Panc1 (cell line): ENCODE measurements at regions not wholly inside any gene's neighbourhood (a gene's known extent, or its start where the extent isn't known, plus 50 kb on each side); places are given as distances from the start of the nearest gene placed in this dataset.

Source experiments
- CTCF ChIP-seq: fragments of 450-650 bp; IDR thresholded peaks from 2 replicates; pipeline ENCODE4 v1.5.1; 2017; ENCODE audit warnings: mild to moderate bottlenecking
- POLR2AphosphoS5 ChIP-seq: IDR thresholded peaks from 2 replicates; pipeline ENCODE4 v1.6.1; 2012; ENCODE audit warnings: mild to moderate bottlenecking, low read depth, low read length, moderate library complexity
- SIN3A ChIP-seq: IDR thresholded peaks from 2 replicates; pipeline ENCODE4 v1.6.1; 2012; ENCODE audit warnings: low read depth, mild to moderate bottlenecking, low read length, moderate library complexity, borderline replicate concordance; ENCODE audit not compliant: insufficient read depth
- TF ChIP-seq, protein P1 (sequence below), 2 experiments: IDR thresholded peaks; 2 replicates each; pipeline ENCODE4 v1.6.1; 2011 to 2012; ENCODE audit warnings: low read depth in 2 of 2, control low read depth in 1 of 2, low read length in 1 of 2, mild to moderate bottlenecking in 1 of 2, moderate library complexity in 1 of 2; ENCODE audit not compliant: insufficient read depth in 1 of 2

- TF ChIP-seq CTCF (no peak), POLR2AphosphoS5 (no peak), SIN3A (no peak)
- TF ChIP-seq, protein P1, sequence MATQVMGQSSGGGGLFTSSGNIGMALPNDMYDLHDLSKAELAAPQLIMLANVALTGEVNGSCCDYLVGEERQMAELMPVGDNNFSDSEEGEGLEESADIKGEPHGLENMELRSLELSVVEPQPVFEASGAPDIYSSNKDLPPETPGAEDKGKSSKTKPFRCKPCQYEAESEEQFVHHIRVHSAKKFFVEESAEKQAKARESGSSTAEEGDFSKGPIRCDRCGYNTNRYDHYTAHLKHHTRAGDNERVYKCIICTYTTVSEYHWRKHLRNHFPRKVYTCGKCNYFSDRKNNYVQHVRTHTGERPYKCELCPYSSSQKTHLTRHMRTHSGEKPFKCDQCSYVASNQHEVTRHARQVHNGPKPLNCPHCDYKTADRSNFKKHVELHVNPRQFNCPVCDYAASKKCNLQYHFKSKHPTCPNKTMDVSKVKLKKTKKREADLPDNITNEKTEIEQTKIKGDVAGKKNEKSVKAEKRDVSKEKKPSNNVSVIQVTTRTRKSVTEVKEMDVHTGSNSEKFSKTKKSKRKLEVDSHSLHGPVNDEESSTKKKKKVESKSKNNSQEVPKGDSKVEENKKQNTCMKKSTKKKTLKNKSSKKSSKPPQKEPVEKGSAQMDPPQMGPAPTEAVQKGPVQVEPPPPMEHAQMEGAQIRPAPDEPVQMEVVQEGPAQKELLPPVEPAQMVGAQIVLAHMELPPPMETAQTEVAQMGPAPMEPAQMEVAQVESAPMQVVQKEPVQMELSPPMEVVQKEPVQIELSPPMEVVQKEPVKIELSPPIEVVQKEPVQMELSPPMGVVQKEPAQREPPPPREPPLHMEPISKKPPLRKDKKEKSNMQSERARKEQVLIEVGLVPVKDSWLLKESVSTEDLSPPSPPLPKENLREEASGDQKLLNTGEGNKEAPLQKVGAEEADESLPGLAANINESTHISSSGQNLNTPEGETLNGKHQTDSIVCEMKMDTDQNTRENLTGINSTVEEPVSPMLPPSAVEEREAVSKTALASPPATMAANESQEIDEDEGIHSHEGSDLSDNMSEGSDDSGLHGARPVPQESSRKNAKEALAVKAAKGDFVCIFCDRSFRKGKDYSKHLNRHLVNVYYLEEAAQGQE (IDR thresholded peaks at IDR 0.05; ENCODE audit: insufficient read depth in 1 of 2, low read depth in 2 of 2, low read length in 1 of 2), result no peak
Measured at GRCh38 chr4:56264873-56265272, 122.4 kb downstream of the AASDH start.
